ENCODE measurements at regions not wholly inside any gene's neighbourhood (a gene's known extent, or its start where the extent isn't known, plus 50 kb on each side); places are given as distances from the start of the nearest gene placed in this dataset.
"Not testable (repeated sequence)": the region's sequence is repeated elsewhere in the genome, so short reads cannot be mapped to it uniquely, and the experiment has no call there.

DNA sequence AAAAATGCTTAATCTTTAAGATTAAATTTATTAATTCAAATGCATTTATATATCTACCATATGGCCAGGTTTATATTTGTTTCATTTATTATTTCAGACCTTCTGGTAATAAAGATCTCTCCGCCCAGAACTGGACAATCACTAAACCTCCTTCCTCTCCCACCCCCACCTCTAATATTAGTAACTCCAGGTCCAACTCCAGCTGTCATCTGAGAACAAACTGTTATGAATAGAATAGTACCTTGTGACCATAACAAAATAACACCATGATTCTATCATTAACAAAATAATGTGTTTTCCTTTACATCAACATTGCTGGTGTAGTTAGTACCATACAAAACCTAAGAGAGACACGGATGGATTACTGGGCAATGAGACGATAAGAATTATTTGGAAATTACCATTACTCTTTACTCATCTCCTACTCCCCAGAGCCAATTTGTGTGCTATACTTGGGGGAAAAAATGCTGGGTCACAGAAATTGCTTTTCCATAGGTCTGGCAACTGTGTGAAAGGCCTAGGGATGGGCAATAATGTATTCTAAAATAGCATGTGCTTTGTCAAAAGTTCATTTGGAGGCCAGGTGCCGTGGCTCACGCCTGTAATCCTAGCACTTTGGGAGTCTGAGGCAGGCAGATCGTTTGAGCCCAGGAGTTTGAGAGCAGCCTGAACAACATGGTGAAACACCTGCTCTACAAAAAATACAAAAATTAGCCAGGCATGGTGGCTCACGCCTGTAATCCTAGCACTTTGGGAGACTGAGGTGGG lies 186.1 kb downstream of the ENC1 start:
- TF ChIP-seq, protein P1, sequence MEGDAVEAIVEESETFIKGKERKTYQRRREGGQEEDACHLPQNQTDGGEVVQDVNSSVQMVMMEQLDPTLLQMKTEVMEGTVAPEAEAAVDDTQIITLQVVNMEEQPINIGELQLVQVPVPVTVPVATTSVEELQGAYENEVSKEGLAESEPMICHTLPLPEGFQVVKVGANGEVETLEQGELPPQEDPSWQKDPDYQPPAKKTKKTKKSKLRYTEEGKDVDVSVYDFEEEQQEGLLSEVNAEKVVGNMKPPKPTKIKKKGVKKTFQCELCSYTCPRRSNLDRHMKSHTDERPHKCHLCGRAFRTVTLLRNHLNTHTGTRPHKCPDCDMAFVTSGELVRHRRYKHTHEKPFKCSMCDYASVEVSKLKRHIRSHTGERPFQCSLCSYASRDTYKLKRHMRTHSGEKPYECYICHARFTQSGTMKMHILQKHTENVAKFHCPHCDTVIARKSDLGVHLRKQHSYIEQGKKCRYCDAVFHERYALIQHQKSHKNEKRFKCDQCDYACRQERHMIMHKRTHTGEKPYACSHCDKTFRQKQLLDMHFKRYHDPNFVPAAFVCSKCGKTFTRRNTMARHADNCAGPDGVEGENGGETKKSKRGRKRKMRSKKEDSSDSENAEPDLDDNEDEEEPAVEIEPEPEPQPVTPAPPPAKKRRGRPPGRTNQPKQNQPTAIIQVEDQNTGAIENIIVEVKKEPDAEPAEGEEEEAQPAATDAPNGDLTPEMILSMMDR (IDR thresholded peaks at IDR 0.05; ENCODE audit: low read length, missing control alignments): no peak
- DNase-seq (ENCODE audit: low read depth): no peak
- no peak overlapping the region for H3K4me3 ChIP-seq (replicated peaks; ENCODE audit: low read depth, low read length)

DNA sequence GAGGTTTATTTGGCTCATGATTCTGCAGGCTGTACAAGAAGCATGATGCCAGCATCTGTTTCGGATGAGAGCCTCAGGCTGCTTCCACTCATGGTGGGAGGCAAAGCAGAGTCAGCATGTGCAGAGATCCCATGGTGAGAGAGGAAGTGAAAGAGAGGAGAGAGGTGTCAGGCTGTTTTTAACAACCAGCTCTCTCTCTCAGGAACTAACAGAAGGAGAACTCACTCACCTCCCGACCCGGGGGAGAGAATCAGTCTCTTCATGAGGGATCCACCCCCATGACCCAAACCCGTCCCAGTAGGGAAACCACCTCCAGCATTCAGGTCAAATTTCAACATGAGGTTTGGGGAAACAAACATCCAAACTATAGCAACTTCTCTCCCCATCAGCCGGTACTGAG lies 187.7 kb downstream of the ENC1 start:
- TF ChIP-seq, protein P1 (IDR thresholded peaks at IDR 0.05; ENCODE audit: low read length, missing control alignments): no peak
- no peak overlapping the region for H3K4me3 ChIP-seq (replicated peaks; ENCODE audit: low read depth, low read length)
- DNase-seq (ENCODE audit: low read depth): no peak

DNA sequence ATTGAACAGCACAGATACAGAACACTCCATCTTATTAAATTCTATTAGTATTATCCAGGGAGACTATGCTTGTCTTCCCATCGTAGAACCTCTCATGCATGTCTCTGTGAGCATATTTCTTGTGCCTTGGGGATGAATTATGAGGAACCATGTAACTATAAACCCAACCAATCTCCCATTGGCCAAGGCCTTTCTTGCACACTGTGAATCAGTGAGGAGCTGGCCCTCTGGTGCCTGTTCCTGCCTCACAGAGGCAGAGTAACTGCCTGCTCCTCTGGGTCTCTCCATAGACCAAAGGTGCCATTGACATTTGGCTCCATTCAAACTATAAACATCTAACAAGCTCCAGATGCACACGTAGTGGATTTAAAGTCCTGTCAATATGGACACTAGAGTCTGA lies 190.4 kb downstream of the ENC1 start:
- TF ChIP-seq, protein P1 (IDR thresholded peaks at IDR 0.05; ENCODE audit: low read length, missing control alignments): no peak
- no peak overlapping the region for H3K4me3 ChIP-seq (replicated peaks; ENCODE audit: low read depth, low read length)
- no peak for DNase-seq (ENCODE audit: low read depth)

DNA sequence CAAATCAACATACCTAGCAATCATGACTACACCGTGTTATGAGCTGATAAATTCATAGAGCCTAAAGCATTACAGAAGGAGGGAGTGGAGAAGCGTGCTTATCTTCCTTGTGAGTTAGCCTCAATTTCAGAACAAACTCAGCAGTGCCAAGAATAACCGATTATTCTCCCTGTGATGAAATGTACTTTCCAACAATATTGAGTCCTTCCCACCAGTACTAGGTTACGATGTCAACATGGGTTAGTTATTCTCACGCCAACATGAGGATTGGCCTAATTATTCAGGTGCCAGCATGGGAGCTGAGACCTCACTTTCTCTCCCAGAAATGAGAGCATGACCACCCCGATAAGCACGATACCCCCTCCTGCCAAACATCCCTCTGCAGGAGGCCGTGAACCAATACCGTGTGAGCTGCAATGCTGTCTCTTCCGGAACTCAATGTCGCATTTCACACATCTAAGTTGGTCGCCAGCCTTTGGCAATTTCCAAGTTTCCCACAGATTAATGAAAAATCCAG lies 193.7 kb downstream of the ENC1 start:
- DNase-seq (ENCODE audit: low read depth): peak; percentile 92
- TF ChIP-seq, protein P1 (IDR thresholded peaks at IDR 0.05; ENCODE audit: low read length, missing control alignments): no peak
- H3K4me3 ChIP-seq (replicated peaks; ENCODE audit: low read depth, low read length): no peak overlapping the region

DNA sequence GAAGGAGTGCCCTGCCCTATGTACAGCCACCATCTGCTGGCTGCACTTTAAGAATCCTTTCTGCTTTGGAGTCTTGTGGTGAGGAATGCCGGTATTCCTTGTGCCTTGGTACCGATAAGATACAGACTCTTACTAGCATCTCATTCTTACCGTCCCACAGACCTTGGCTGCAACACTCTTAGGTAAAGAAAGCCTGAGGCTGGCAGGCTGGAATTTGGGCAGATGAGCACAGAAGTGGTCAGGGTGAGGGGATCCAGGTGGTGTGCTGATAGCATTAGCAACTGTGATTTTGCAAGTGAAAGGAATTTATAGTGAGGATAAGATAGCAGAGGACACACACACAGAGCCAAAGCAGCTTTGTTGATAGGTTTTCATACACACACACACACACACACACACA lies 198.1 kb downstream of the ENC1 start:
- H3K4me3 ChIP-seq (replicated peaks; ENCODE audit: low read depth, low read length): no peak overlapping the region
- peak; percentile 42 for DNase-seq (ENCODE audit: low read depth)
- TF ChIP-seq, protein P1 (IDR thresholded peaks at IDR 0.05; ENCODE audit: low read length, missing control alignments): no peak

DNA sequence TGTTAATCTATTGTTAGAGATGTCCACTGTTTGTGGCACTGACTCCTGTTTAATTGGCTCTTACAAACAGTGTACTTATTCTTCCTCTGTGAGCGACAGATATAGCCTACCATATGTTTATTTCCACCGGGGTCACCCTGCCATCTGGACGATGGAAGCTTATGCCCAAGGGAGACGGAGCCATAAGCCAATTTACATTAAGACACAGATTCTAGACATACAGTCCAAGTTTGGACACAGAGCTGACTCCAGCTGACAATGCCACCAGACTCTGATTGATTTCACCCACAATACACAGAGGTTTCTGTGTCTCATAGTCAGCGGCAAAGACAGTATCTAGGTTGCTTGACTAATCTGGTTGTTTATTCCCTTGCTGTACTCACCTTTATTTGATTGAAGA lies 198.9 kb downstream of the ENC1 start:
- no peak overlapping the region for H3K4me3 ChIP-seq (replicated peaks; ENCODE audit: low read depth, low read length)
- TF ChIP-seq, protein P1 (IDR thresholded peaks at IDR 0.05; ENCODE audit: low read length, missing control alignments): no peak
- no peak for DNase-seq (ENCODE audit: low read depth)

DNA sequence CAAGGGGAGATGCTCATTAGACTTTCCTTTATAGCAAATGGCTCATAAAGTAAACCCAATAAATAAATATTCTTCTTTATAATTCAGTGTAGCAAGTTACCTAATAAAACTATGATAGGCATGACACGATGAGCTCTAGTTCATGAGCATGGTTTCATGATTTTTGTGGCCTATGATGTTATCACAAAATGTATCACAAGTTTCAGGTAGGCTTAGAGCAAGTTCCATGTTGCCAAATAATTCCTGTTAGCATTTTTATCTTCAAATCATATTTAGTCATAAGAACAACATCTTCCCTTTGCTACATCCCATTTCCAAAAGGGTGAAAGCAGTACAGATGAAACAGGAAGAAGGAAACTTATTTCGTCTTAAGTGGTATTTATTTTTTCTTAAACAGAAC lies 200.2 kb downstream of the ENC1 start:
- no peak overlapping the region for H3K4me3 ChIP-seq (replicated peaks; ENCODE audit: low read depth, low read length)
- TF ChIP-seq, protein P1 (IDR thresholded peaks at IDR 0.05; ENCODE audit: low read length, missing control alignments): no peak
- no peak for DNase-seq (ENCODE audit: low read depth)

DNA sequence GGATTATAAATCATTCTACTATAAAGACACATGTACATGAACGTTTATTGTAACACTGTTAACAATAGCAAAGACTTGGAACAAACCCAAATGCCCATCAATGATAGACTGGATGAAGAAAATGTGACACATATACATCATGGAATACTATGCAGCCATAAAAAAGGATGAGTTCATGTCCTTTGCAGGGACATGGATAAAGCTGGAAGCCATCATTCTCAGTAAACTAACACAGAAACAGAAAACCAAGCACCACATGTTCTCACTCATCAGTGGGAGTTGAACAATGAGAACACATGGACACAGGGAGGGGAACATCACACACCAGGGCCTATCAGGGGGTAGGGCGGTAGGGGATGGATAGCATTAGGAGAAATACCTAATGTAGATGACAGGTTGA lies 202.7 kb downstream of the ENC1 start:
- DNase-seq (ENCODE audit: low read depth); H3K4me3 ChIP-seq (replicated peaks; ENCODE audit: low read depth, low read length): not testable (repeated sequence)
